ENCODE measurements at regions not wholly inside any gene's neighbourhood (a gene's known extent, or its start where the extent isn't known, plus 50 kb on each side); places are given as distances from the start of the nearest gene placed in this dataset.
A peak's percentile ranks its signal among the peaks of the same experiment; 100 is the strongest.

- Histone ChIP-seq H3K36me3 (ENCODE audit: control insufficient read depth, insufficient read depth, low read length) (no peaks in the 10 kb centered on the region), H3K27me3 (ENCODE audit: control insufficient read depth, insufficient read depth, low read length, poor library complexity, severe bottlenecking) (no peaks in the 10 kb centered on the region), H3K9me3 (ENCODE audit: control insufficient read depth, low read length) (no peaks in the 10 kb centered on the region), H3K4me3 (ENCODE audit: low read length) (no peak overlapping the region), H3K9ac (ENCODE audit: extremely low read depth, low read length, poor library complexity, severe bottlenecking) (no peak overlapping the region), H3K27ac (ENCODE audit: low read depth, low read length) (no peak overlapping the region), H3K4me1 (ENCODE audit: control insufficient read depth, insufficient read depth, low read length) (no peaks in the 10 kb centered on the region)
- no peaks in the 10 kb centered on the region for H3K27me3 Mint-ChIP-seq (ENCODE audit: insufficient read depth)
- 100% methylated on average over 1 of the region's 1 CpG for WGBS, 2 experiments (ENCODE audit: insufficient coverage in 1 of 2, insufficient read length in 1 of 2)
- H3K9me3 Mint-ChIP-seq, result peaks cover 2% of the 10 kb centered on the region
- no peak overlapping the region for H3K27ac Mint-ChIP-seq
- no peak overlapping the region for H3K4me3 Mint-ChIP-seq
- no peak for TF ChIP-seq CTCF (conservative IDR thresholded peaks at IDR 0.05)
- H3K36me3 Mint-ChIP-seq (ENCODE audit: low read depth), result no peaks in the 10 kb centered on the region
- no peak for DNase-seq
- no peaks in the 10 kb centered on the region for H3K4me1 Mint-ChIP-seq
Measured at GRCh38 chr14:76287063-76287462, 88.9 kb upstream of the ESRRB start.

DNA sequence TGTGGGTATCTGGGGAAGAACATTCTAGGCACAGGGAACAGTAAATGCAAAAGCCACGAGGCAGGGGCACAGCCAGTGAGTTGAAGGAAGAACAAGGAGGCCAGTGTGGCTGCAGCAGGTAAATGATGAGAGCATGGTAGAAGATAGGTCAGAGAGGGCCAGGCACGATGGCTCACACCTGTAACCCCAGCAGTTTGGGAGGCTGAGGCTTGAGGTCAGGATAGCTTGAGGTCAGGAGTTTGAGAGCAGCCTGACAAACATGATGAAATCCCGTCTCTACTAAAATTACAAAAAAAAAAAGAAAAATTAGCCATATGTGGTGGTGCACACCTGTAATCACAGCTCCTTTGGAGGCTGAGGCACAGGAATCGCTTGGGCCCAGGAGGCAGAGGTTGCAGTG lies 86.7 kb upstream of the ESRRB start:
- WGBS, 2 experiments (ENCODE audit: insufficient coverage in 1 of 2, insufficient read length in 1 of 2), result 91 to 95% methylated on average over 2 to 3 of the region's 4 CpGs
- no peaks in the 10 kb centered on the region for H3K27me3 Mint-ChIP-seq (ENCODE audit: insufficient read depth)
- H3K4me3 ChIP-seq (ENCODE audit: low read length), result no peak overlapping the region
- no peaks in the 10 kb centered on the region for H3K9me3 ChIP-seq (ENCODE audit: control insufficient read depth, low read length)
- H3K36me3 Mint-ChIP-seq (ENCODE audit: low read depth), result no peaks in the 10 kb centered on the region
- no peaks in the 10 kb centered on the region for H3K36me3 ChIP-seq (ENCODE audit: control insufficient read depth, insufficient read depth, low read length)
- H3K27ac ChIP-seq (ENCODE audit: low read depth, low read length), result no peak overlapping the region
- H3K4me1 Mint-ChIP-seq, result peaks cover 9% of the 10 kb centered on the region
- H3K27me3 ChIP-seq (ENCODE audit: control insufficient read depth, insufficient read depth, low read length, poor library complexity, severe bottlenecking), result no peaks in the 10 kb centered on the region
- no peak for TF ChIP-seq CTCF (conservative IDR thresholded peaks at IDR 0.05)
- no peak overlapping the region for H3K9ac ChIP-seq (ENCODE audit: extremely low read depth, low read length, poor library complexity, severe bottlenecking)
- no peaks in the 10 kb centered on the region for H3K9me3 Mint-ChIP-seq
- H3K27ac Mint-ChIP-seq, result no peak overlapping the region
- H3K4me1 ChIP-seq (ENCODE audit: control insufficient read depth, insufficient read depth, low read length), result no peaks in the 10 kb centered on the region
- peak; percentile 10 for DNase-seq
- H3K4me3 Mint-ChIP-seq, result no peak overlapping the region

DNA sequence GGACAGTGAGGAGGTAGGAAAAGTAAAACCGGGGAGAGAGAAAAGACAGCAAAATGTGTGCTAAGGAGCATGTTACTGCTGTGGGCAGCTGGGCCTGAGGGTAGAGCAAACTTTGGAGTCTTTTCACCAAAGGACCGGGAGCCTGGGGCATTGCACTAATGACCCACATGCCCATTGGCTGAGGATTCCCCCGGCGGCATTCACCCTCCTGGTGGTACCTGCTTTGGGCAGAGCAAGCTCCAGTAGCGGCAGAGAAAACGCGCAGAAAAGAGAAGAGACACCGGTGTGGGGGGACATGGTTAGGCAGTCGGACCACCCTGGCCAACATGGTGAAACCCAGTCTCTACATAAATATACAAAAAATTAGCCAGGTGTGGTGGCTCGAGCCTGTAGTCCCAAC lies 83.4 kb upstream of the ESRRB start:
- TF ChIP-seq CTCF (conservative IDR thresholded peaks at IDR 0.05), result no peak
- Histone ChIP-seq H3K36me3 (ENCODE audit: control insufficient read depth, insufficient read depth, low read length) (no peaks in the 10 kb centered on the region), H3K27ac (ENCODE audit: low read depth, low read length) (no peak overlapping the region), H3K9me3 (ENCODE audit: control insufficient read depth, low read length) (no peaks in the 10 kb centered on the region), H3K9ac (ENCODE audit: extremely low read depth, low read length, poor library complexity, severe bottlenecking) (no peak overlapping the region), H3K27me3 (ENCODE audit: control insufficient read depth, insufficient read depth, low read length, poor library complexity, severe bottlenecking) (no peaks in the 10 kb centered on the region), H3K4me3 (ENCODE audit: low read length) (no peak overlapping the region), H3K4me1 (ENCODE audit: control insufficient read depth, insufficient read depth, low read length) (no peaks in the 10 kb centered on the region)
- WGBS, 2 experiments (ENCODE audit: insufficient coverage in 1 of 2, insufficient read length in 1 of 2), result 91 to 95% methylated on average over 5 to 10 of the region's 10 CpGs
- Mint-ChIP-seq H3K27ac (no peak overlapping the region), H3K36me3 (ENCODE audit: low read depth) (no peaks in the 10 kb centered on the region), H3K4me1 (peaks cover 11% of the 10 kb centered on the region), H3K9me3 (no peaks in the 10 kb centered on the region), H3K27me3 (ENCODE audit: insufficient read depth) (peaks cover 3% of the 10 kb centered on the region), H3K4me3 (no peak overlapping the region)
- DNase-seq, result peak; percentile 11
